GM19043 (cell line): ENCODE measurements at regions not wholly inside any gene's neighbourhood (a gene's known extent, or its start where the extent isn't known, plus 50 kb on each side); places are given as distances from the start of the nearest gene placed in this dataset.

Source experiments
- ATAC-seq: cut with Tn5 transposase; IDR thresholded peaks from one replicate; pipeline ENCODE4 v1.9.1; 2021; ENCODE audit warnings: low read depth; ENCODE audit not compliant: unreplicated experiment

DNA sequence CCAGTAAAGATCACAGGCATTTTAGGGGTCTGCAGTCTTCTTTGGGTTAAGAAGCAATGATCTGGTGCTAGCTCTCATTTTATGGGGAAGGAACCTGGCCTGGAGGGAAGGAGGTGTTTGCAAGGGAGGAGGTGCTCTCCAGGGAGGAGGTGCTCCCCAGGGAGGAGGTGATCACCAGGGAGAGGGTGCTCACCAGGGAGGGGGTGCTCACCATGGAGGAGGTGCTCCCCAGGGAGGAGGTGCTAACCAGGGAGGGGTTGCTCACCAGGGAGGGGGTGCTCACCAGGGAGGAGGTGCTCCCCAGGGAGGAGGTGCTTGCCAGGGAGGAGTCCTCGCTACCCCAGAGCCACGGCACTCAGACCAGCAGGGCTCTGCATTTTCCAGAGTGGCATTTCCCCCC lies 115.7 kb downstream of the TLE3 start:
- no peak for ATAC-seq

DNA sequence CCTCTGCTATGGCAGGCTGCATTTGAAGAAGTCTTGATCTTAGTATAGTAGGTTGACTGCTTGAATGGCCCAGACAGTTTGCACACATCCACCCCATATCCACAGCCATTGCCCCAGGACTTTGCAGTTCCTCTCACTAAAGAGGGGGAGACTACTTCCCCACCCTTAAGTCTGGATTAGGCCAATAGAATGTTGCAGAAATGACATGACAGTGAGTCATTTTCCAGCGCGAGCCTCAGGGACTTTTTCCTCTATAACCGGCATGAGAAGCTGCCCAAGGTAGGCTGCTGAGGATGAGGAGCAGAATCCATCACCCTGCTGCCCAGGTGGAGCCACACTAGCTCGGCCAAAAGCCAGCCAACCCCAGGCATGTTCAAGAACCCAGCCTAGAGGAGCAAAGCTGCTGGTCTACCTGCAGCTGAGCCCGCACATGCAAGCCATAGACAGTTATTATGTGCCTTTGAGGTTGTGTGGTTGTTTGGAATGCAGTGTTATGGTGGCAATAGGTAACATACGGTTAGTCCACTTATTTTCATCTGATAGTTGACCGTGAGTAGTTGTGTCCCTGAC lies 113.9 kb downstream of the TLE3 start:
- no peak for ATAC-seq

DNA sequence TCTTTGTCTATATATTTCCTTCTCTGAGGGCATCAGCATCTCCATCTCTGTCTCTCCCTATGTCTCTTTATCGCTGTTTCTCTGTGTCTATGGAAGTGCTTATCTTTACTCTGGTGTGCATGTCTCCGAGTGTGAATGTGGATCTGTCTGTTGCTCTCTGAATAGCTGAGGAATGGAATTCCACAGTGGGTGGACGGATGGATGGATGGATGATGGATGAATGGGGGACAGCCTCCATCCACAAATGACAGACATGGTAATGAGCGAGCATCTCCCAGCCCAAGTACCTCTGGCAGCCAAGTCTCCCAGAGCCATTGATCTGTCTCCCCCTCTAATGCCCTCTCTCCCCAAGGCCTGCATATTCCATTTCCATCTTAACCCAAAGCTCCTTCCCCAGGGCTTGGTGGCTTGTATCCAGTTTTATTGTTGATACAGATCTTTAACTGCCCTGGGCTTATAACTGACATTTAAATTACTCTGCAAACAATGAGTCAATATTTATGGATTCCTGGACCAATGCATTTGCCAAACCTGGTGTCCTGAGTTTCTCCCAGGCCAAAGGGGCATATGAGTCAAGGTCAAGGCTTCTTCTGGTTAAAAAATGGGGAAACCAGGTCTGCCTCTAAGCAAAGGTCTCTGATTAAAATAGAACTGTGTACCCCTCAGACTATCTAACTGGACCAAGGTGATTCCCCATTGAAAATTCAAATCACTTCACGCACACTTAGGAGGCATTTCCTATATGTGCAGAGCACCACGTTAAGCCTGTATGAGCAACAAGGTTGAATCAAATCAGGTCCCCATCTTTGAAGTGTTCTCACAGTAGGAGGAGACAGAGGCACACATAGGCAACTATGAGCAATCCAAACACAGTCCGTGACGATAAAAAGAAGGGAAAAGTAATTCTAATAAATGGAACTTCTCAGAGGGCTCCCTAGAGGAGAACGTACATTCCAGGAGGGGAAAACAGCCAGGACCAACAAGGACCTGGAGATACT lies 109.9 kb downstream of the TLE3 start:
- no peak for ATAC-seq

DNA sequence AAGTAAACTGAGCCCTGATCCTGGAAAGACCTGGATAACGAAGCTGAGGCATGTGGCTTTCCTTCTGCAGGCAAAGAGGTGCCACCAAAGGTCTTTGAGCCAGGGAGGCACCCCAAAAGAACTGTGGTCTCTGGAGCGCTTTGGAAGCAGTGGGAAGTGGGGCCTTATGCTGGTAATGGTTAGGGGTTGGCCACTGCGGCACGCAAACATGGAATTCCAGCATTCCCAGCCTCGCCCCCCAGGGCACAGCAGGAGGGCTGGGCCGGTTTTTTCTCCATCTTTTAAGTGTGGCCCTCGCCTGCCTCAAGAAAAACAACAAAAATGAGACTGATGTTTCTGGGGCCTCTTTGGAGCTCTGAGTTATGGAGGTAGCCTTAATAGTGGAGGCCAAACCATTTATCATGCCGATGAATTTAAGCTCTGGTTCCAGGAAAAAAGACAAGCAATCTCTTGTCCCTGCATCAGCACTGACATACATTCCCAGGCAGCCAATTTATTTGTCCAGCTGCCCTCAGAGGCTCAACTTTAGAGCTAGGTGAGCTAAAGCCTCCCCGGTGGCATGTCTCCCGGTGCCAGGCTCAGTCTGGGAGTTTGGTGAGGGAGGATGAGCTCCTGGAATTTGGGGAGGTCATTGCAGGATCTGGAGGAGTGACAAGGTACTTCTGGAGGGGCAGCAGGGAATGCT lies 109.0 kb downstream of the TLE3 start:
- ATAC-seq, result no peak

DNA sequence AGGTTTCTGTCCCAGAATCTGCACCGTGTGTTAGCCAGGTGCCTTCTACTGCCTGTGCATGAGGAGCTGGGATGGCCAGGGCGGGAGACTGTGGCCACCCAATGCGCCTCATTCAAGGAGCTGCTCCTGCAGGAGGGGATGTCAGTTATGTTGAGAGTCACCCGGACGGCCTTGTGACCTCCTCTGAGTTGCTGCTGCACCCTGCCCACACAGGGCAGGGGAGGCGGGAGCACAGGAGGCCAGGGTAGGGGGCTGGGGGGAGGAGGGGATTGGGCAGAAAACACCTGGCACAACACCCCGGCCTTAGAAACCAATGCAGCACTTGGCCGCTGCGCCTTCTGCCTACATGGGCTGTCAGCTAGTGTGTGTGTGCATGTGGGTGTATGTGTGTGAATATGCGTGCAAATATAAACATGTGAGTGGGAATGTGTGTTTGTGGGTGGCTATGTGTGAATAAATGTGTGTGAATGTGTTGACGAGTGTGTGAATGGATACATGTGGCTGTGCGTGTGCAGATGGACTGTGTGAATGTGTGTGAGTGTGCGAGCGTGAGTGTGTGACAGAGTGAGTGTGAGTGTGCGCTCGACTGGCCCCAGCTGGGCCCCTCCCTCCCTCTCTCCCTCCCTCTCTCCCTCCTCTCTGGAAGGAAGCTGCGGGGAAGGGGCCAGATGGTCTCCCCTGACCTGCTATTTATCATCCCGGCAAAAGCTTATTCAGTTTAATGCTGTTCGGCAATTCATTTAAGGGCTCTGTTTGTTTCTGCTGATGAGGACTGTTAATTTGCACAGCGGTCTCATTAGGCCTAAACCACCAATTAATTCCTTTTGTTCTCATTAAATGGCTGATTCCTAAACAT lies 106.9 kb downstream of the TLE3 start:
- ATAC-seq, result no peak

DNA sequence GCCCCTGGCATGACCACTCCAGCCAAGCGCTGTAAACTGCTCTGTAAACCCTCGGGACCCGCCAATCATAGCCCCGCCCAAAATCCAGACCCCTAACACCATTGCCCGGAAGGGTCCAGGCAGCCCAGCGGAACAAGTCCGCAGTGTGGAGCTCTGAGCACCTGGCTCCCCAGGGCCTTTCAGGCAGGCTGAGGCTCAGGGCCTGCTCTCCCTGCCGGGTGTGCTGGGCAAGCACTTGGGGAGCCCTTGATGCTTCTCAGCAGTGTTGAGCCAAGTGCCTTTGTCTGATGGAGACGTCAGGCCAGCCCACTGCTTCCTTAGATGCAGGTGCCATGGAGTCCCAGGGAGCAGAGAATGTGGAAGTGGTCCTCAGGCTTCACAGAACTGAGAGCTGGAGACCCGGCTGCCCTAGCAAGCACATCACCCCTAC lies 106.2 kb downstream of the TLE3 start:
- ATAC-seq, result no peak

DNA sequence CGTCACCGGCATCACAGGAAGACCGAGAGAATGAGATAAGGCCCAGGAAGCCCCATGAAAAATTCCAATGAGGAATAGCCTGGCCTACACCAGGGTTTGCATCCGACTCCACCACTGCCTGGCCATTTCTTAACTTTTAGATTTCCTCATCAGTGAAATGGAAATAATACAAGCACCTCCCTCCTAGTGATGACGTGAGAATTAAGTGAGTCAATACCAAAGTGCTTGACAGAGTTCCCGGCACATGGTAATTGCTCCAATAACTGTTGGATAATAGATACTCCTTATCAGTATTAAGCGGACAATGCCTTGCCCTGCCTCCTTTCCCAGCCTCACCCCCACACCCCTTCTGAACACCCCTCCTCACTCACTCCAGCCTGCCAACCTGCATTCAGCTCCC lies 105.4 kb downstream of the TLE3 start:
- no peak for ATAC-seq

DNA sequence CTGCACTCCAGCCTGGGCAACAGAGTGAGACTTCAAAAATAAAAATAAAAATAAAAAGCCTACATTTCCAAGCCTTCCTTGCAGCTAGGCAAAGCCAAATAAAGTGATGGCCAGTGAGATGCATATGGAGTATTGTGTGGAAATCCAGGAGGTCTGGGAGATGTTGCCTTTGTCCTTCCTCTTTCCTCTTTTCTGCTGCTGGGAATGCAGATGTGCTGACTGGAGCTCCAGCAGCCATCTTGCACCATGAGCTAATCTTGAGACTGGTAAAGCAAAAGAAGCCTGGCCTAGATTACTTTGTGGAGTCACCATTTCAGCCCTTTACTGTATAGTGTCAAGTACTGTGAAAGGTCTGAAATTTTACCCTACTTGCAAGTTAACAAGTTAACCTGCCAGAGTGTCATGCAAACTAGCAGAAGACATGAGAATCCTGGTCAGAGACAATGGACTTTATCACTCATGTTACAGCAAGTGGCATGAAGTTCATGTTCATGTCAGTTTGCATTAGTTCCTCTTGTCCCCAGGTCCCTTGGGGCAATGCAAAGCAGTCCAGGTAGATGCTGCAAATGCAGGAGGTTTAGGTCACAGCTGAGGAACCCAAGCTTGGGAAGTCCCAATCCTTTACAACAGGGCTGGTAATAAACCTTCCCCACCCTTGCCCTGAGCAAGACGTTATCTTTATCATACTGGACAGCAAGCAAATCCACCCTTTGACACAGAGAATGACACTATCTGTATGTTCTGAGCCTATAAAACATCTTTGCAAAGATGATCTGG lies 103.1 kb downstream of the TLE3 start:
- no peak for ATAC-seq

DNA sequence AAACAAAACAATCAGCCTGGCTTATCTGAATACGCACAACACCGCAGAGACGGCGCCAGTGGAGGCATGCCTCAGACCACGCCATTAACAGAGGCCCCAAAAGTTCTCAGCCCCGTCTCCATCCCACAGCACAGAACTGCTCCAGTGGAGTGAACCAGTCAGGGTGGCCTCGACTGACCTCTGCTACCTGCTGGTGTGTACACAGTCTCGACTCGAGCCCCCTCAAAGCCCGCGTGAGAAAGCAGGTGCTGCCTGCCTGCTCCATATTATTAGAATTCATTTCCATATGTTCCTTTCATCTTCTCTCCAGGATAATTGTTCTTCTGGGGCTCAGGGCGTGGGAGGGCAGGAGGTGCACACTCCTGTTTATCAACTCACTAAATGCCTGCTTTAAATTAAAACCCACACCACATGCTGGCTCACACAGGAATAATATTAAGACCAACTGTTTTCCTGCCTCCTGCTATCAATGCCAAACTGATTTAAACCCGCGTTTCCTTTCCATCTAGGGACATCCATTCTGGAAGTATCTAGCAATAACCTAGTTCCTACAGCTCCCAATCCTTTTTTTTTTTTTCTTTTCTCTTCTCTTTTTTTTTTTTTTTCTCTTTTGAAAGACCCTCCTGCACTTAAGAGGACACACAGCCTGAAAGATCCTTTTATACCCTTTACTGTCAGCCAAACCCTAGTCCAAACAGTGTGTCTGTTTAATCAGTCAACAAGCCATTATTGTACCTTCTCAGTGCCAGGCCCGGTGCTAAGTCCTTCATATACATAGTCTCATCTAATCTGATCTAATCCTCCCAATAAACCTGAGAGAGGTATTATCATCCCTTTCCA lies 101.2 kb downstream of the TLE3 start:
- ATAC-seq, result no peak

DNA sequence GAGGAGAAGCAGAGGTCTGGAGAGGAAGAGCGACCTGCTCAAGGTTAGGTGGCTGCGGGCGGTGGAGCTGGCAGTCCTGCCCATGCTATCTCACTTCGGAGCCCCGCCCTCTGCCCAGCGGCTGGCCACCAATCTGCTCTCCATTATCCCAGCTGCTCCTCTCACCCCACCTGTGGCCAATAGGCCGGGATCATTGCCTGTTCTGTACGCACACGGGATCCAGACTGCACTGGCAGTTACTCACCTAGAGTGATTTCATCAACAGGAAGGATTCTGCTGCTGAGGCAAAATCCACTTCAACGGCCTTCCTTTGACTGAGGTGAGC lies 100.6 kb downstream of the TLE3 start:
- no peak for ATAC-seq
